HG02763 (cell line): ENCODE measurements at regions not wholly inside any gene's neighbourhood (a gene's known extent, or its start where the extent isn't known, plus 50 kb on each side); places are given as distances from the start of the nearest gene placed in this dataset.
"Not testable (repeated sequence)": the region's sequence is repeated elsewhere in the genome, so short reads cannot be mapped to it uniquely, and the experiment has no call there.

Source experiments
- ATAC-seq: cut with Tn5 transposase; IDR thresholded peaks from one replicate; pipeline ENCODE4 v1.9.1; 2021; ENCODE audit warnings: mild to moderate bottlenecking, moderate library complexity; ENCODE audit not compliant: unreplicated experiment

GRCh38 chr4:59689149-59689548, 1511.0 kb upstream of the ADGRL3 start:
- ATAC-seq, result no peak

GRCh38 chr4:59695355-59696053, 1504.6 kb upstream of the ADGRL3 start:
- ATAC-seq, result no peak

- no peak for ATAC-seq
These were observed 1502.1 kb upstream of the ADGRL3 start for GRCh38 chr4:59698041-59698440.

GRCh38 chr4:59700651-59701050, 1499.5 kb upstream of the ADGRL3 start:
- no peak for ATAC-seq

- no peak for ATAC-seq
These were observed 1495.5 kb upstream of the ADGRL3 start for GRCh38 chr4:59704616-59705015.

- ATAC-seq, result no peak
These were observed 1487.7 kb upstream of the ADGRL3 start for GRCh38 chr4:59712470-59712869.

GRCh38 chr4:59724286-59724685, 1475.8 kb upstream of the ADGRL3 start:
- not testable (repeated sequence) for ATAC-seq

GRCh38 chr4:59727745-59728144, 1472.4 kb upstream of the ADGRL3 start:
- ATAC-seq, result no peak

GRCh38 chr4:59728496-59728895, 1471.6 kb upstream of the ADGRL3 start:
- no peak for ATAC-seq

GRCh38 chr4:59729321-59729720, 1470.8 kb upstream of the ADGRL3 start:
- no peak for ATAC-seq

- no peak for ATAC-seq
These were observed 1451.7 kb upstream of the ADGRL3 start for GRCh38 chr4:59748433-59748832.

- ATAC-seq, result no peak
These were observed 1440.9 kb upstream of the ADGRL3 start for GRCh38 chr4:59759082-59759825.

GRCh38 chr4:59762344-59762743, 1437.8 kb upstream of the ADGRL3 start:
- ATAC-seq, result no peak

GRCh38 chr4:59770601-59771264, 1429.4 kb upstream of the ADGRL3 start:
- no peak for ATAC-seq

GRCh38 chr4:59772641-59773139, 1427.4 kb upstream of the ADGRL3 start:
- ATAC-seq, result no peak

GRCh38 chr4:59780271-59780670, 1419.9 kb upstream of the ADGRL3 start:
- not testable (repeated sequence) for ATAC-seq

GRCh38 chr4:59805176-59805575, 1395.0 kb upstream of the ADGRL3 start:
- ATAC-seq, result no peak

GRCh38 chr4:59814402-59815010, 1385.6 kb upstream of the ADGRL3 start:
- no peak for ATAC-seq

GRCh38 chr4:59818656-59819055, 1381.5 kb upstream of the ADGRL3 start:
- ATAC-seq, result peak; percentile 77

GRCh38 chr4:59823311-59823710, 1376.8 kb upstream of the ADGRL3 start:
- ATAC-seq, result no peak

- no peak for ATAC-seq
These were observed 1375.0 kb upstream of the ADGRL3 start for GRCh38 chr4:59825104-59825503.
